HEK293T (cell line): ENCODE measurements at regions not wholly inside any gene's neighbourhood (a gene's known extent, or its start where the extent isn't known, plus 50 kb on each side); places are given as distances from the start of the nearest gene placed in this dataset.
A peak's percentile ranks its signal among the peaks of the same experiment; 100 is the strongest.

Source experiments
- CTCF ChIA-PET: fragments of 350-600 bp; formaldehyde crosslinking; extraction: SDS; loops from one replicate; lab custom pipeline; 2021; ENCODE audit warnings: antibody characterized with exemption, inconsistent platforms; lab: Yijun Ruan, JAX
- POLR2A ChIA-PET: fragments of 350-600 bp; formaldehyde crosslinking; extraction: SDS; loops from one replicate; lab custom pipeline; 2020; ENCODE audit warnings: antibody characterized with exemption, inconsistent platforms; lab: Yijun Ruan, JAX
- DNase-seq: peaks from one replicate; pipeline ENCODE4 v3.0.0; 2012; ENCODE audit warnings: mixed read lengths; ENCODE audit errors: extremely low spot score
- ARNT ChIP-seq: fragments of 450-650 bp; IDR thresholded peaks from 2 replicates; pipeline ENCODE4 v1.6.1; 2017; ENCODE audit warnings: mild to moderate bottlenecking
- BHLHE40 ChIP-seq: fragments of 450-650 bp; IDR thresholded peaks from 2 replicates; pipeline ENCODE4 v1.6.1; 2016; ENCODE audit warnings: mild to moderate bottlenecking, moderate library complexity, borderline replicate concordance
- CTBP1 ChIP-seq: fragments of 450-650 bp; IDR thresholded peaks from 2 replicates; pipeline ENCODE4 v1.6.1; 2016; ENCODE audit warnings: borderline replicate concordance
- ELF4 ChIP-seq: fragments of 450-650 bp; IDR thresholded peaks from 2 replicates; pipeline ENCODE4 v1.6.1; 2017; ENCODE audit warnings: antibody characterized with exemption
- FOXA1 ChIP-seq: fragments of 450-650 bp; IDR thresholded peaks from 2 replicates; pipeline ENCODE4 v1.6.1; 2016; ENCODE audit warnings: mild to moderate bottlenecking
- FOXK2 ChIP-seq: fragments of 450-650 bp; IDR thresholded peaks from 2 replicates; pipeline ENCODE4 v1.6.1; 2016; ENCODE audit warnings: mild to moderate bottlenecking
- FOXM1 ChIP-seq: fragments of 450-650 bp; IDR thresholded peaks from 2 replicates; pipeline ENCODE4 v1.6.1; 2017; ENCODE audit warnings: mild to moderate bottlenecking, borderline replicate concordance
- HDGF ChIP-seq: fragments of 450-650 bp; IDR thresholded peaks from 2 replicates; pipeline ENCODE4 v1.6.1; 2017; ENCODE audit warnings: antibody characterized with exemption, borderline replicate concordance
- L3MBTL2 ChIP-seq: fragments of 450-650 bp; conservative IDR thresholded peaks from 2 replicates; pipeline ENCODE4 v1.6.1; 2016; ENCODE audit warnings: mild to moderate bottlenecking
- LEF1 ChIP-seq: fragments of 450-650 bp; IDR thresholded peaks from 2 replicates; pipeline ENCODE4 v1.6.1; 2017; ENCODE audit warnings: mild to moderate bottlenecking, borderline replicate concordance
- NFRKB ChIP-seq: fragments of 450-650 bp; IDR thresholded peaks from 2 replicates; pipeline ENCODE4 v1.6.1; 2016; ENCODE audit warnings: mild to moderate bottlenecking, moderate library complexity
- SP1 ChIP-seq: fragments of 450-650 bp; IDR thresholded peaks from 2 replicates; pipeline ENCODE4 v1.6.1; 2017
- SUZ12 ChIP-seq: fragments of 450-650 bp; IDR thresholded peaks from 2 replicates; pipeline ENCODE4 v1.6.1; 2016; ENCODE audit warnings: mild to moderate bottlenecking
- TARDBP ChIP-seq: fragments of 450-650 bp; IDR thresholded peaks from 2 replicates; pipeline ENCODE4 v1.6.1; 2016
- ZNF384 ChIP-seq: fragments of 450-650 bp; IDR thresholded peaks from 2 replicates; pipeline ENCODE4 v1.6.1; 2016
- TF ChIP-seq, protein P1 (sequence below): fragments of 450-650 bp; IDR thresholded peaks from 2 replicates; pipeline ENCODE4 v1.6.1; 2016

- TF ChIP-seq FOXM1: no peak
- no peak for TF ChIP-seq CTBP1
- no peak for TF ChIP-seq ARNT
- DNase-seq: no peak
- POLR2A ChIA-PET: no interaction called here
- CTCF ChIA-PET: no interaction called here
These were observed 90.2 kb upstream of the PRSS58 start for GRCh38 chr7:142348100-142348499.

DNA sequence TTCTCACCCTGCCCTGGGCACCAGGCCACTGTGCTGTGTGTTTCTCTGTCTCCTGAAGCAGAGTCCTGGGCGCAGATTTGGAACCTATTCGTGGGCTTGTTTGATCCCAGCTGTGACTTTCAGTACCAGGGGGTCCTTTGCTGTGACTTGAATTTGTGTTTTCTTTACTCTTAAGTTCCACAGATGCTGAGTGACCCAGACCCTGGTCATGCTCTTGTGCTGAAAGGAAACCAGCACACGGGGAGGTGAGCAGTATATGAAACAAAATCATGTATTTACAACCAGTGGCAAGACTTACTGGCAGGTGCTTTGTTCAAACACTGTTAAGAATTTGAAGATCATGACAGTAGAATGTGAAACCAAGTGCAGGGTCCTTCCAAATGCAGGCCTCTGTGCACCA is 89.2 kb upstream of the PRSS58 start:
- ChIA-PET POLR2A (no interaction called here), CTCF (interaction anchor here (0.8 to 1.6 kb wide), 2 partner anchors 8 to 28 kb away, joined by 3 to 5 read pairs; no protein-coding TSS in a partner anchor)
- TF ChIP-seq ARNT (no peak), L3MBTL2 (no peak), TARDBP (no peak), CTBP1 (no peak), ZNF384 (no peak), NFRKB (no peak), SP1 (no peak), FOXA1 (no peak), LEF1 (no peak), ELF4 (no peak), SUZ12 (no peak), HDGF (no peak), FOXK2 (no peak), BHLHE40 (no peak), FOXM1 (no peak)
- TF ChIP-seq, protein P1, sequence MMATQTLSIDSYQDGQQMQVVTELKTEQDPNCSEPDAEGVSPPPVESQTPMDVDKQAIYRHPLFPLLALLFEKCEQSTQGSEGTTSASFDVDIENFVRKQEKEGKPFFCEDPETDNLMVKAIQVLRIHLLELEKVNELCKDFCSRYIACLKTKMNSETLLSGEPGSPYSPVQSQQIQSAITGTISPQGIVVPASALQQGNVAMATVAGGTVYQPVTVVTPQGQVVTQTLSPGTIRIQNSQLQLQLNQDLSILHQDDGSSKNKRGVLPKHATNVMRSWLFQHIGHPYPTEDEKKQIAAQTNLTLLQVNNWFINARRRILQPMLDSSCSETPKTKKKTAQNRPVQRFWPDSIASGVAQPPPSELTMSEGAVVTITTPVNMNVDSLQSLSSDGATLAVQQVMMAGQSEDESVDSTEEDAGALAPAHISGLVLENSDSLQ: no peak
- DNase-seq: no peak

DNA sequence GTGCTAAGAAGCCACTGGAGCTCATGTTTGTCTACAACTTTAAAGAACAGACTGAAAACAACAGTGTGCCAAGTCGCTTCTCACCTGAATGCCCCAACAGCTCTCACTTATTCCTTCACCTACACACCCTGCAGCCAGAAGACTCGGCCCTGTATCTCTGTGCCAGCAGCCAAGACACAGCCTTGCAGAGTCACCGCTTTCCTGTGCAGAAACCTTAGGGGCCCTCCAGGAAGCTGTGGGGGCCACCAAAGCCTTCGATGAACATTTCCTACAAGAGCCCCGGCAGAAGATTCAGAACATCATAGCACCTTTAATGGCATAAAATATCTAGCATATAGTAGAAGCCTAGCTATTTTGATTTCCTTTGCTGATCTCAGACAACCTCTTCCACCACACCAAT is 88.0 kb upstream of the PRSS58 start:
- ChIA-PET POLR2A (no interaction called here), CTCF (interaction anchor here (1.1 kb wide), 1 partner anchor 48 kb away, joined by 3 read pairs; no protein-coding TSS in a partner anchor)
- DNase-seq: no peak
- TF ChIP-seq FOXK2 (no peak), FOXM1 (no peak), CTBP1 (no peak), BHLHE40 (no peak), ZNF384 (no peak), ARNT (no peak), L3MBTL2 (no peak), HDGF (no peak), SP1 (no peak), LEF1 (no peak), NFRKB (no peak), SUZ12 (no peak), TARDBP (no peak)
- TF ChIP-seq, protein P1: no peak

- DNase-seq: peak; percentile 56
- ChIA-PET CTCF (interaction anchor here (0.5 to 1.8 kb wide), 24 partner anchors 8 to 444 kb away, joined by 3 to 12 read pairs (median 4); no protein-coding TSS in a partner anchor), POLR2A (no interaction called here)
- TF ChIP-seq SP1 (no peak), FOXM1 (no peak), HDGF (no peak), FOXA1 (no peak), CTBP1 (no peak), L3MBTL2 (no peak), TARDBP (no peak), ARNT (no peak), ZNF384 (no peak), FOXK2 (no peak), LEF1 (no peak), BHLHE40 (no peak), ELF4 (no peak), SUZ12 (no peak), NFRKB (no peak)
- TF ChIP-seq, protein P1: no peak
These were observed 81.0 kb upstream of the PRSS58 start for GRCh38 chr7:142338633-142339501.

GRCh38 chr7:142337054-142338001 is 79.5 kb upstream of the PRSS58 start:
- CTCF ChIA-PET: no interaction called here
- POLR2A ChIA-PET: no interaction called here
- no peak for DNase-seq
- TF ChIP-seq HDGF (no peak), L3MBTL2 (no peak), ARNT (no peak), BHLHE40 (no peak), FOXK2 (no peak)
- TF ChIP-seq, protein P1: no peak
